ENCODE measurements at regions not wholly inside any gene's neighbourhood (a gene's known extent, or its start where the extent isn't known, plus 50 kb on each side); places are given as distances from the start of the nearest gene placed in this dataset.

- Mint-ChIP-seq H3K9me3 (ENCODE audit: unreplicated experiment) (no peaks in the 10 kb centered on the region), H3K4me1 (ENCODE audit: unreplicated experiment) (peaks cover 8% of the 10 kb centered on the region), H3K27me3 (ENCODE audit: unreplicated experiment) (peaks cover 2% of the 10 kb centered on the region), H3K4me3 (ENCODE audit: unreplicated experiment) (no peak overlapping the region), H3K36me3 (ENCODE audit: unreplicated experiment) (no peaks in the 10 kb centered on the region), H3K27ac (ENCODE audit: unreplicated experiment) (no peak overlapping the region)
- DNase-seq (ENCODE audit: extremely low spot score, unreplicated experiment): no peak
- TF ChIP-seq, protein P1, sequence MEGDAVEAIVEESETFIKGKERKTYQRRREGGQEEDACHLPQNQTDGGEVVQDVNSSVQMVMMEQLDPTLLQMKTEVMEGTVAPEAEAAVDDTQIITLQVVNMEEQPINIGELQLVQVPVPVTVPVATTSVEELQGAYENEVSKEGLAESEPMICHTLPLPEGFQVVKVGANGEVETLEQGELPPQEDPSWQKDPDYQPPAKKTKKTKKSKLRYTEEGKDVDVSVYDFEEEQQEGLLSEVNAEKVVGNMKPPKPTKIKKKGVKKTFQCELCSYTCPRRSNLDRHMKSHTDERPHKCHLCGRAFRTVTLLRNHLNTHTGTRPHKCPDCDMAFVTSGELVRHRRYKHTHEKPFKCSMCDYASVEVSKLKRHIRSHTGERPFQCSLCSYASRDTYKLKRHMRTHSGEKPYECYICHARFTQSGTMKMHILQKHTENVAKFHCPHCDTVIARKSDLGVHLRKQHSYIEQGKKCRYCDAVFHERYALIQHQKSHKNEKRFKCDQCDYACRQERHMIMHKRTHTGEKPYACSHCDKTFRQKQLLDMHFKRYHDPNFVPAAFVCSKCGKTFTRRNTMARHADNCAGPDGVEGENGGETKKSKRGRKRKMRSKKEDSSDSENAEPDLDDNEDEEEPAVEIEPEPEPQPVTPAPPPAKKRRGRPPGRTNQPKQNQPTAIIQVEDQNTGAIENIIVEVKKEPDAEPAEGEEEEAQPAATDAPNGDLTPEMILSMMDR (IDR thresholded peaks at IDR 0.05): no peak
Observed at GRCh38 chr4:119743644-119744043, 115.0 kb upstream of the PDE5A start.

DNA sequence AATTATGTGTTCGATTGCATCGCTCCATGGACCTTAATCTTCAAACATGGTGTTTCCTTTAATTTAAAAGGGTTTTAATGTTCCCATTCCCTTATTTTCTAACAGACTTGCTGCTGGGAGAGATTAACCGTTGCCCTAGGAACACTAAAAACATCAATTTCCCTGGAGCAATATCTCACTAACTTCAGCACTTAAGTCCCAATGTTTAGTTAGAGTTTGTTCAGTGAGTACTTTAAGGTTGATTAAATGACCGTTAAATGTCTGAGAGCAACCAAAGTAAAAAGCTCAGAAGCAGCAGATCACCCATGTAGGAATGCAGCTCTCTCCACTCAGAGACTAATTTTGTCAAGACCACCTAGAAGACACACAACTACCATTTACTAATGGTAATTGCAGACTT, 111.2 kb upstream of the PDE5A start:
- Mint-ChIP-seq H3K9me3 (ENCODE audit: unreplicated experiment) (no peaks in the 10 kb centered on the region), H3K36me3 (ENCODE audit: unreplicated experiment) (no peaks in the 10 kb centered on the region), H3K4me1 (ENCODE audit: unreplicated experiment) (peaks cover 19% of the 10 kb centered on the region), H3K27me3 (ENCODE audit: unreplicated experiment) (no peaks in the 10 kb centered on the region), H3K27ac (ENCODE audit: unreplicated experiment) (no peak overlapping the region), H3K4me3 (ENCODE audit: unreplicated experiment) (no peak overlapping the region)
- TF ChIP-seq, protein P1 (IDR thresholded peaks at IDR 0.05): no peak
- DNase-seq (ENCODE audit: extremely low spot score, unreplicated experiment): no peak

GRCh38 chr4:119738901-119739300, 110.3 kb upstream of the PDE5A start:
- TF ChIP-seq, protein P1 (IDR thresholded peaks at IDR 0.05): no peak
- no peaks in the 10 kb centered on the region for H3K27me3 Mint-ChIP-seq (ENCODE audit: unreplicated experiment)
- no peaks in the 10 kb centered on the region for H3K9me3 Mint-ChIP-seq (ENCODE audit: unreplicated experiment)
- H3K27ac Mint-ChIP-seq (ENCODE audit: unreplicated experiment): no peak overlapping the region
- H3K36me3 Mint-ChIP-seq (ENCODE audit: unreplicated experiment): no peaks in the 10 kb centered on the region
- H3K4me3 Mint-ChIP-seq (ENCODE audit: unreplicated experiment): no peak overlapping the region
- DNase-seq (ENCODE audit: extremely low spot score, unreplicated experiment): no peak
- H3K4me1 Mint-ChIP-seq (ENCODE audit: unreplicated experiment): peaks cover 28% of the 10 kb centered on the region

GRCh38 chr4:119736559-119736958, 108.0 kb upstream of the PDE5A start:
- TF ChIP-seq, protein P1 (IDR thresholded peaks at IDR 0.05): no peak
- Mint-ChIP-seq H3K4me3 (ENCODE audit: unreplicated experiment) (no peak overlapping the region), H3K27ac (ENCODE audit: unreplicated experiment) (no peak overlapping the region), H3K27me3 (ENCODE audit: unreplicated experiment) (no peaks in the 10 kb centered on the region), H3K9me3 (ENCODE audit: unreplicated experiment) (no peaks in the 10 kb centered on the region), H3K36me3 (ENCODE audit: unreplicated experiment) (no peaks in the 10 kb centered on the region), H3K4me1 (ENCODE audit: unreplicated experiment) (peaks cover 48% of the 10 kb centered on the region)
- DNase-seq (ENCODE audit: extremely low spot score, unreplicated experiment): no peak

GRCh38 chr4:119735165-119735651, 106.6 kb upstream of the PDE5A start:
- Mint-ChIP-seq H3K27me3 (ENCODE audit: unreplicated experiment) (no peaks in the 10 kb centered on the region), H3K27ac (ENCODE audit: unreplicated experiment) (peak overlapping the region; percentile 95), H3K9me3 (ENCODE audit: unreplicated experiment) (no peaks in the 10 kb centered on the region), H3K4me3 (ENCODE audit: unreplicated experiment) (no peak overlapping the region), H3K36me3 (ENCODE audit: unreplicated experiment) (no peaks in the 10 kb centered on the region), H3K4me1 (ENCODE audit: unreplicated experiment) (peaks cover 62% of the 10 kb centered on the region)
- TF ChIP-seq, protein P1 (IDR thresholded peaks at IDR 0.05): no peak
- no peak for DNase-seq (ENCODE audit: extremely low spot score, unreplicated experiment)
